HG03159 (cell line): ENCODE measurements at regions not wholly inside any gene's neighbourhood (a gene's known extent, or its start where the extent isn't known, plus 50 kb on each side); places are given as distances from the start of the nearest gene placed in this dataset.

ENCODE experiments used
- ATAC-seq: cut with Tn5 transposase; IDR thresholded peaks from one replicate; pipeline ENCODE4 v1.9.1; 2021; ENCODE audit warnings: mild to moderate bottlenecking, moderate library complexity; ENCODE audit not compliant: unreplicated experiment

DNA sequence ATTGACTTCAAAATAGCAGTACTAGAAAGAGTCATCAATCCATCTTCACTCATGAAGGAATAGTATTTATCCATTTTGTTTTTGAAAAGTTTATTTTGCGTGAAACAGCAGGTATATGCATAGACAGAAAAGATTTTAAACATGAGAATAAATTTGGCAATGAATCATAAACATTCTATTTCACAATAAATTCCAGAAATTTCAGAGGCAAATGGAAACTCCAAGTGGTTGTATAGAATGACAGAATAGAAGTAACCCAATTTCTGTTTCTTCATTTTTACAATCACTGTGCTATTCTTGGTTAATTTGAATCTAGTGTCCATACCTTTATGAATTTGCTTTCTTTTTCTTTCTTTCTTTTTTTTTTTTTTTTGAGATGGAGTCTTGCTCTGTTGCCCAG is 173.0 kb upstream of the ECI2 start:
- ATAC-seq: no peak

DNA sequence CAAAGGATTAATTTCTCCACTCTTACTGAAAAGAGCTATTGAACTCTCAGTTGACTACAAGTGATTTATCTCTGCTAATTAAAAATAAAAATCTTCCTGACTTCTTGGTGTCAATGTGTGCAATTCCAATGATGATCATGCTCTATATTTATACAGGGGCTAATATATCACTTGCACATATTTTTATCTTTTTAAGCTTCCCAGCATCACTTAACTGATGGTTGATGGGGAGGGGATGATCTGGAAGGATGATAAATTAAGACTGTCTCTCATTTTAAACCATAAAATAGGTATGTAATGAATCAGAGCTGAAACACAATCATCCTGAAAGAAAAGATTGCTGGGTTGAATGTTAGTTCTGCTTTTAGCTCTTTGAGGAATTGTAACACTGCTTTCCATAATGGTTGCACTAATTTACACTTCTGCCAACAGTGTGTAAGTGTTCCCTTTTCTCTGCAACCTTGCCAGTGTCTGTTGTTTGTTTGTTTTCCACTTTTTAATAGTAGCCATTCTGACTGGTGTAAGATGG is 169.6 kb upstream of the ECI2 start:
- ATAC-seq: no peak

DNA sequence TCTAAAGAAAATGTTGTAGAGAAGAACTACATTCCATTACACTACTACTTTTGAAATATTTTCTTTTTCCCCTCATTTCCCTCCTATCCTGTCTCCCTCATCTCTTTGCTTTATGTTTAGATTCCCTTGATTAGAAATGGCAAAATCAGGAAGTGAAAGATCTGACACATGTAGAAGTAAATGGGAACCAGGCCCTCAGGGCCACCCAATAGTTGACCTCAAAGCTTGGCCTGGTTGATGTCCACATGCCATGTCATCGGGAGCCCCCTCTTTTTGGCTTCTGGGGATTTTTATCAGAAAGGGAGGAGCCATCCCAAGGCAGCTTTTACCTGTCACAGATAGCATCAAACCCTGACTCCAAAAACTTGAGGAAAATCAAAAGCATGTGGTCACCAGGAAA is 168.3 kb upstream of the ECI2 start:
- ATAC-seq: no peak

DNA sequence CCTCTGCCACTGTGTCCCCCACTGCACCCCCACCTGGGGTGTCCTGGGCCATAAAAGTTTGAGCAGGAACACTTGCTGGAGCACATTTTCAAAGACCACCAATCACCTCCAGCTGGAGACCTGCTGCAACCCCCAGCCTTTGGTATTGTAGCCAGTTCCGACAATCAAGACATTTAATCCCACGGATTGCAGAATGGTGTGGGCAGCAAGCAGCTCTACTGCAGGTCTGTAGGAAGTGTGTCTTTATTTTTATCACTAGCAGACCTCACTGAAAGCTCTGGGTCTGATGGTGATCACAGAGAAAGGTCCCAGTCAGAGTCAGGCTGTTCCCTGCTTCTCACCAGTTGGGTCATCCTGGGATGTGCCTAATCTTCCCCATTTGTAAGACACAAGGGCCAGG is 167.1 kb upstream of the ECI2 start:
- no peak for ATAC-seq

DNA sequence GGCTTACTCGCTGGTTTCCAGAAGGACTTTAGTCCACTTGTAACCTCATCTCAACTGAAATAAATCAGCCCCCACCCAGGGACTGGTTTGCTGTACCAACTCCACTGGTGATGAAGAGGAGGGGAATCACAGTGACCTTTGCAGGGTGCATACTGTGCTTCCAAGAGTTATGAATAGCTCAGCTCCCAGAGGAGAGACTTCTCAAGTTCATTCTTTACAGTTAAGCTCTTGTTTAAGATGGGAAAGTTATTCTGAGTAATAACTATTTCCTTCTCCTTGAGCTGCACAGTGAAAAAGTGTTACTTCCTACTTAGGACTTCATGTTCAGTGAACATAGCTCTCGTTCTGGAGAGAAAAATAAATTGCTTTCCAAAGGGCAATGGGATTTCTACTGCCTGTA is 166.5 kb upstream of the ECI2 start:
- ATAC-seq: no peak

DNA sequence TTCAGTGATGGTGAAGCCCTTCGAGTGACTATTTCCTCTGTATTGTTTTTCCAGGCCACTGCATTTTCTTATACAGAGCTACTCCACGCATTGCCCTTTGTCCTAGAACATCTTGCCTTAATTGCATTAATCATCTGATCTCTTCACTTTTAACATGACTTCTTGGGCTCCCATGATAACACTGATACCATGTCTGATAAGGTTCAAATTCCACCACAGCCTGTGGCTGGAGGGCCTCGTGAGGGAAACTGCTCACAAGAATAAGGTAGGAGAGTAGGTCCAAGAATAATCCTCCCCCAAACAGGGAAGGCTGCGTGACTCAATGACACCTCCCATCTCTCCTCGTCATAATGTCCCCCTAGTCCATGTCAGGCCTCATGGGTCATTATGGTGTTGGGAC is 165.5 kb upstream of the ECI2 start:
- no peak for ATAC-seq

DNA sequence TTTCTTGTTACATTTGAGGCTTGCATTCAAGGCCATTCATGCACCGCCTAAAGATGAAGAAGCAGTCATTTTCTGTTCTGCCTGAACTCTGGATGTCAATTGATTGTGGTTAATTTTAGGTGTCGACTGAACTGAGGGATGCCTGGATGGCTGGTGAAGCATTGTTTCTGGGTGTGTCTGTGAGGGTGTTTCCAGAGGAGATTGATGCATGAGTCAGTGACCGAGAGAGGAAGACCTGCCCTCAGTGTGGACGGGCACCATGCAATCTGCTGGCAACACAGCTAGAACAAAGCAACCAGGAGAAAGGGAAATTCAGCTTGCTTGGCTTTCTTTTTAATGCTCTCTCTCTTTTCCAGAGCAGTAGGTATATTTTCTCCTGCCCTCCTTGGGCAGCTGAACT is 164.1 kb upstream of the ECI2 start:
- ATAC-seq: no peak

DNA sequence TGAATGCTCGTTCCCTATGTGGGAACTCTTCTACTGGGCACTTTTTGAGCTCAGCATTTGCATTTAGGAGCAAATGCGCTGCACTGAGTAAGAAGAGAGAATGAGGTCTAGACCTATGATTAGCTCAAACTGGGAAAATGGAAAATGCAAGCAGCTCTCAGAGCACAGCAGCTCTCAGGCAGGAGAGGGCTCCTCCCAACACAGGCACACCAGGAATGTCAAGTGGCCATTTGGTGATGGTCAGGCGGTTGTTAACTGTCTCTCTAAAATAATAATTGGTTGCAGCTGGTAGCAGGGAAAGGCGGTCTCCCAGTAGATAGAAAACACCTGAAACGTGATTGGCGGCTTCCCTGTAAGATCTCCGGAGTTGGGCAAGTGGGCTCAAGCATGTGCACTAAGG is 162.0 kb upstream of the ECI2 start:
- no peak for ATAC-seq

DNA sequence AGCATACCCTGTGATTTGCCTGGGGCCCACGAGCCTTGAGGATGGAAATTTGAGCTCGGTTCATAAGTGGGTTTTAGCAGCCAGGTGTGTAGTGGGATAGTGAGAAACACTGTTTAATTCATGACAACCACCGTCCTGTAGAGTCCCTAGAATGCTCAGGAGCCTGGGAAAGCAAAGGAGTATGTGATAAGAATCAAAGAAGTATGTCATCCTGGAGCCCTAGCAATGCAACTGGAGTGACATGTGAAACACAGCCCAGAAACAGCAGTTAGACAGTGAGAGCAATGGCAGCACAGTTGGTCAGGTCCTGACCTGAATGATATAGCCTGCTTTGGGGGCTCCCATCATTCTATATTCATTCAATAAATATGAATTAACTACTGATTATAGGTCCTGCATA is 161.2 kb upstream of the ECI2 start:
- ATAC-seq: no peak

DNA sequence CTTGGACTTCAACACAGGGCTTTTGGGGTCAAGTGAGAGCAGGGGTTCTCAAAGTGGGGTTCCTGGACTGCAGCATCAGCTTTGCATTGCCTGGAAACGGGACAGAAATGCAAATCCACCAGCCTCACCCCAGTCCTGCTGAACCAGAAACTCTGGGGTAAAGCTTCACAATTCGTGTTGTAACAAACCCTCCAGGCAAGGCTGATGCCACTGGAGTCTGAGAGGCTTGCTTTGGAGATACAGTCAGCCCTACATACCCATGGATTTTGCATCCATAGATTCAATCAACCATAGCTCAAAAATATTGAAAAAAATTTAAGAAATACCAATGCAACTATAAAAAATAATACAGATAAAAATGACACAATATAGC is 160.4 kb upstream of the ECI2 start:
- ATAC-seq: no peak

DNA sequence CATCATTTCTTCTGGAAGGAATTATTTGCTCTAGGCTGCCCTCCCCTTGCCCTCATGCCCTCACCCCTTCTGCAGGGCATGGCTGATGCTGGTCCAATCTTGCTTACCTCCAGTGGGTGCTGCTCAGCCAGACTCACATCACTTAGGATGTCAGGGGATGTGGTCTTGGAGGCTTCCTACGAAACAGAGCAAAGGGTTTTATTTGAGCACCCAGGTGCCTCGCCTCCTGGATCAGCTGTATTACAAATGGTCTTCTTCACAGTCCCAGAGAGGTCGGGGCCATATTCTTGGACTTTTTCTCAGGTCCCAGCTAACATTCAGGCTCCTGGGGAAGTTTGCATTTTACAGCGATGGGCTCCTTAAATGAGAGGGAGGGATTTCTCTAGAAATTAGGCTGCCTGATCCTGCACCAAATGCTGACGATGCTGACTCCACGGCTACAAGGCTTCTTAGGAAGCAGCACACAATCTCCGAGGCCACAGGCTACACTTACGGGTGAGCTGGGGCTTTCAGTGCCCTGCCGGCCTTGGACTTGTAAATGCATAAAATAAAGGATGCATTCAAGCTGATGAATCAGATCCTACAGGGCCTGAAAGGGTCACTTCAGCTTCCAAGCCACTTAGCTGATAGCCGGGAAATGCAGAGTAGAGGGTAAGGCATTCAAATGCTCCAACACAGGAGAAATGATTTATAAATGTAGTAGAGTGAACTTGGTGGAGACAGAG is 159.8 kb upstream of the ECI2 start:
- ATAC-seq: no peak

DNA sequence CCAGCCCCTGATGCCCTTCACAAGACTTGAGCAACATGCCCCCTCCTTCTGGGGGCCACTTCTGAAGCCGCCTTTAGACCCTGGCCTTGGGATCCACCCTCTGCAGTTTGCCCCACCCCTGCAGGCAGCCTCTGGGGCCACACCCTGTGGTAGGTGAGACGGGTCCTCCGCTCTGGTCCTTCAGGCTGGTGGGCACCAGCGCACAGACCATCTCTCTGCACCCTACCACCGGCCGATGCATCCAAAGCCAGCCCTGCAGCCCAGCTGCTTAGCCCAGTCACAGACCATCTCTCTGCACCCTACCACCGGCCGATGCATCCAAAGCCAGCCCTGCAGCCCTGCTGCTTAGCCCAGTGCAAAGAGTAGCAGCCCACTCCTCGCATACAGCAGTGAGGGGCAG is 159.3 kb upstream of the ECI2 start:
- ATAC-seq: no peak

DNA sequence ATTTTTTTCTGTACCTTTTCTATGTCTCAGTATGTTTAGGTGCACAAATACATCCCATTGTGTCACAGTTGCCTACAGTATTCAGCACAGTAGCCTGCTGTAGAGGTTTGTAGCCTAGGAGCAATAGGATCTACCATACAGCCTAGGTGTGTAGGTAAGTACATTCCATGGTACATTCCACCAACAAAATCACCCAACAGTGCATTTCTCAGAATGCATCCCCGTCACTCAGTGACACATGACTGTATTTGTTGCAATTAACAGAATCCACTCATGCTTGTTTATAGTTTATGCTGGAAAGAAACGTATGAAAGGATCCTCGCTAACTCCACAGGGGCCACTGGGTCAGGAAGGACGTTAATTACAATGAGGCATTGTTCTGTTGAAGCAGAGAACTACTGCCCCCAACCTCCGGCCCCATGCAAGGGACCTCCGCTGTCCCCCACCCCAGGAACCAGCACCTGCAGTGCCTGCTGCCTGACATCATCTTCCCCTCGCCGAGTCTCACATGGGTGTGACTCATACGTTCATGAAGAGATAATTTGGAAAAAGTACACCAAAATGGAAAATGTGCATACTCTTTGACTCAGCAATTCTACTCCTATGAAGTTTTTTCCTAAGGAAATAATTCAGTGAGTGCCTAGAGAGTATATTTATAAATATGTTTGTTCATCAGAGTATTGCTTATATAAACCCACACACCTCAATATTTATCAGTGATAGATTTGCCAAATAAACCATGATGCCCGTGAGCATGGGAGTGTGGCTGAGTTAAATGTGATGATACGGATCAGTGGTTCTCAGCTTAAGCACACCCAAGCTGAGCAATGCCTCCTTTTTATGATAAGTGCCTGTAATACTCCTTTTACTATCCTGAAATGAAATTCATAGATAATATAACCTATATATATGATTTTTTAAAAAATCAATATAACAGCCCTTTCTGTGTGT is 156.4 kb upstream of the ECI2 start:
- ATAC-seq: no peak

DNA sequence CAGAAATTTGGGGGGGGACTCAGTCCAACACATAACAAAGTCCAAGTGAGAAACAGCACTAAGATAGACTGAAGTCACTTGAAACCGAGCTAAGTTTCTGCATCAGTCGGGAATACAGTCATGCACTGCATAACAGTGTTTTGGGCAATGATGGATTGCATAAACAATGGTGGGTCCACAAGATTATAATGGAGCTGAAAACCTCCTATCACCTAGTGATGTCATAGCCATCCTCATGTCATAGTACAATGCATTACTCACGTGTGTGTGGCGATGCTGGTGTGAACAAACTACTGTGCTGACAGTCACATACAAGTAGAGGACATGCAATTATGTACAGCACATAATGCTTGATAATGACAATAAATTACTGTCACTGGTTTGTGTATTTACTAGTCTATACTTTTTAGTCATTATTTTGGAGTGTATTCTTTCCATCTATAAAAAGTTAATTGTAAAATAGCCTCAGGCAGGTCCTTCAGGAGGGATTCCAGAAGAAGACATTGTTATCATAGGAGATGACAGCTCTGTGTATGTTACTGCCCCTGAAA is 154.5 kb upstream of the ECI2 start:
- ATAC-seq: no peak

DNA sequence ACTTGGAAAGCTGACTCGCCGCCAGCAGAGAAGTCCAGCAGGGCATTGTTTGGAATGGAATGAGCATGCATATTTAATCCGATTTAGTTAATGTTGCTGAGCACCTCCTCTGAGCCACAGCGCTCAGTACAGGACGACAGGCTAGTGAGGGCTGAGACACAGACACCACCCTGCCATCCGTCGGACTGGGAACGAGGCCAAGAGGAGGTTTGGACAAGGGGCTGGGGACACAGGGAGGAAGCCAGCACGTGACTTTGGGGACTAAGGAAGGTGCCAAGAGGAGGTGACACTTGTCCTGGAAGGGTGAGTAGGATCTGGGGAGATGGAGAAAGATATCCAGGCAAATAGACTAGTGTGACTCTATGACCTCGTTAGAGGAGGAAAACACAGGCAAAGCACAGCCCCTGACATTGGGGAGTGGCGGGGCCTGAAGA is 152.5 kb upstream of the ECI2 start:
- no peak for ATAC-seq

DNA sequence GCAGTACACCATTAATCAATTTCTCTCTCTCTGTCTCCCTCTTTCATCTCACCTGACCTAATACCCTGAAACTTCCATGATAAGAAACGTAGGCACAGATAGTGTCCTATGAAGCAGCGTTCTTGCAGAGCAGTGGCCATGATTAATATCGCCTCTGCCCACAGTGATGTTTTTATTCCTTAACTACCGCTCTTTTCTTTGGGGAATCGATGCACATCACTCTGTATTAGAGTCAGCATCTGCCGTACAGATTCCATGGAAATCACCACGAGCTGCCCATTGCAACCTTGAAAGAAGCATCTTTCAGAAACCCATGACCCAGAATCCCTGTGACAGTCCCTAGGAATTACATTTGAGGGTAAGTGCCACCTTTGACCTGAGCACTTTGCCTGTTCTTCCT is 152.0 kb upstream of the ECI2 start:
- ATAC-seq: no peak

DNA sequence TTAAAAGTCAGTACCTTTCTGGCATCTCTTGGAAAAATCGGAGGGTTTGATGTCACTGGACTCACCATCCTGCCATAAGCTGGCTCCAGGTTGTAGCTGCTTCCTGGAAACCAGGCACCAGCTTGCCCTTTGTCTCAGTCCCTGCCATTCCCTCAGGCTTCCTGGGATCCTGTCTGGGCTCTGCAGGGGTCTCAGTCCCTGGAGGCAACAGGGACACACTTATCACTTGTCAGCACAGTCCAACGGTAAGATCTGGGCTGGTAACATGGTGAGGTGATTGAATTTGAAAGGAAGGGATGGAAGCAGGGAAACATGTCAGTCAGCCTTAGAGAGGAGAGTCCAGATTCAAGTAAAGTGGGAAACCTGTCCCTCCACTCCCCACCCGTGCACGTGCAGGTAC is 147.6 kb upstream of the ECI2 start:
- ATAC-seq: no peak

DNA sequence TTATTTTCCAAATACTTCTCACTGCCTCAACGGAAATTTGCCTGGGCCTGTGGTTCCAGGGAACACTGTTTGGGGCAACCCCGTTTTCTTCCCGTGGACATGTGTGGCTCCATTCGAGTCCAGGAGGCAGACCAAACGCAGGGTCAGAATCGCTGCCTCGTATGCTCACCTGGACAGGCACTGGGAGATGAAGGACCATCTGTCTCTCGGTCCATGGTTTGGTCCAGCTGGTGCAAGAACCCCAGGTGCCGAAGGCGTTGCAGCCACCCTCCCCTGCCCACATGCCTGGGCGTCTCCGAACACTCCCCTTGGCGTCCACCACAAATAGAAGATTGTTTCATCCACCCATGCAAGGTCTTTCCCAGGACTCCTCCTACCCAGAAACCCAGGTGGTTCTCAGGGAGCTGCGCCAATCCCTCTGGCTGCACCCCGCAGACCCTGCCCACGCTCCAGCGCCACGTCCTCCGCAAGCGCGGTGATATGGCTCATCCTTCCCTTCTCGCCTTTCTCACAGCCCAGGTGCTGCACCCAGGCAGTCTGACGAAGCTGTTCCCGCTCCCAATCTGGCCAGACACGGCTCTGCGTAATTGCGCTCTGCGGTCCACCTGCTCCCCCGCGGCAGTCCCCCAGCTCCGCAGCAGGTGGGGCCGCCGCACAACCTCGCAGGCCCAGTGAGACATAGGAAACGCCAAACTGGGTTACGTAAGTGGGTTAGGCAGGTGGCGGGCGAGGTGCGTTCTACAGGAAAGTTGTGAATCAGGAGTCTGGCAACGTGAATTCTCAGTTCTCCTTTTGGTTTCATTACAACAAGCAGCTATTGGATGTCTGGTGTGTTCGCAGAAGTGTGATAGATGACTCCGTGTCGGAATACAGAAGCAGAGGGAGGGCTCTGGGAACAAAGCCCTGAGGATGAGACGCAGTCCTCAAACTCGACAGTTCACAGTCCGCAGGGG is 146.2 kb upstream of the ECI2 start:
- ATAC-seq: peak; percentile 88

DNA sequence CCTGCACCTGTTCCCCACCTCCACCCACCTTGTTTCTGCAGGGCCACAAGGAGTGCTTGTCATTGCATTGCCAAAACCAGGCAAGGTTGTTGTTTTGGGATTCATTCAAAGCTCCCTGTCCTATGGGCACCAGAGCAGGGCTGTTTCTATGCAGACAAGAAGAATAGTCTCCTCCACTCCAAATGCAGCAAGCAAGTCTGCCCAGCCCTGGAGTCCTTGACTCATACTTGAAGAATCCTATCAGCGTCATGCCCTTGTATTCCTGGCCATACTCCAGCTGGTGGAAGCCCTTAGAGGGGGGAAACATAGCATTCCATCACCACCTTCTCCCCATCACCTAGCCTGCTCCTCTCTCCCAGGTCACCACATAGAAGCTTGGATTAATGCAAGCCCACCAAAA is 145.3 kb upstream of the ECI2 start:
- ATAC-seq: no peak

DNA sequence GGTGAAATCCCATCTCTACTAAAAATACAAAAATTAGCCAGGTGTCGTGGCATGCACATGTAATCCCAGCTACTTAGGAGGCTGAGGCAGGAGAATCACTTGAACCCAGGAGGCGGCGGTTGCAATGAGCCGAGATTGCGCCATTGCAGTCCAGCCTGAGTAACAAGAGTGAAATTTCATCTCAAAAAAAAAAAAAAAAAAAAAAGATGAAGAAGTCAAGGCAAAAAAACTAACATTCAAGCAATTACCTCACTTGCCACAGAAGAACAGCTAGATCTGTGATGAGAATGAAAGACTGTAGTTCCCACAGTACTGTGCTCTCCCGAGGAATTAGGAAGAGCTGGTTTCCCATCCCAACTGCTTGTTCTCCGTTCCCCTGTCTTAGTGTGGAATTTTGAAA is 144.7 kb upstream of the ECI2 start:
- no peak for ATAC-seq
